Hematopoietic multipotent progenitor cell treated with erythropoietin and hydrocortisone succinate and interleukin-3 and kit ligand, for 6 days (in vitro differentiated cells): ENCODE measurements at regions not wholly inside any gene's neighbourhood (a gene's known extent, or its start where the extent isn't known, plus 50 kb on each side); places are given as distances from the start of the nearest gene placed in this dataset.

ENCODE experiments used
- DNase-seq: peaks from one replicate; pipeline ENCODE4 v3.0.0-alpha.2; 2015

DNA sequence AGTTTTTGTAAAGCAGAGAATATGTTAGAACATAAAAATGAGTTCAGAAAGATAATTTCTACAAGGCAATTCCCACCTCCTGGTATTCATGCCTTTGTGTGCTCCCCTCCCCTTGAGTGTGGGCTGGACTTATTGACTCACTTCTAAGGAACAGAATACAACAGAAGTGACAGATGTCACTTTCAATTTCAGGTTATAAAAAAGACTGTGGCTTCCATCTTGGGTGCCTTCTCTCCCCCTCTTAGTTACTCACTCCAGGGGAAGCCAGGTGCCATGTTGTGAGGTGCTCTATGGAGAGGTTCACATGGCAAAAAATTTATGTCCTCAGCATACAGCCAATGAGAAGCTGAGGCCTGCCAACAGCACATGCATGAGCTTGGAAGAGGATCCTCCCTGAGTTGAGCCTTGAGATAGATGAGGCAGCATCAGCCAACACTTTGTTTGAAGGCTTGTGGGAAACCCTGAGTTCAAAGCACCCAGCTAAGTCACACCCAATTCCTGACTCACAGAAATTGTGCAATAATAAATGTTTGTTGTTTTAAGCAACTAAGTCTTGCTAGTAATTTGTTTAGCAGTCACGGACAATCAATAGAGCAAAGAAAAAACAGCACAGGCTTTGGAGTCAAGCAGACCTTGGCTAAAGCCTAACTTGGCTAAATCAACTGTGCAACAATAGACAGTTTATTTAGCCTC is 73.5 kb upstream of the NGF start:
- DNase-seq, result no peak

DNA sequence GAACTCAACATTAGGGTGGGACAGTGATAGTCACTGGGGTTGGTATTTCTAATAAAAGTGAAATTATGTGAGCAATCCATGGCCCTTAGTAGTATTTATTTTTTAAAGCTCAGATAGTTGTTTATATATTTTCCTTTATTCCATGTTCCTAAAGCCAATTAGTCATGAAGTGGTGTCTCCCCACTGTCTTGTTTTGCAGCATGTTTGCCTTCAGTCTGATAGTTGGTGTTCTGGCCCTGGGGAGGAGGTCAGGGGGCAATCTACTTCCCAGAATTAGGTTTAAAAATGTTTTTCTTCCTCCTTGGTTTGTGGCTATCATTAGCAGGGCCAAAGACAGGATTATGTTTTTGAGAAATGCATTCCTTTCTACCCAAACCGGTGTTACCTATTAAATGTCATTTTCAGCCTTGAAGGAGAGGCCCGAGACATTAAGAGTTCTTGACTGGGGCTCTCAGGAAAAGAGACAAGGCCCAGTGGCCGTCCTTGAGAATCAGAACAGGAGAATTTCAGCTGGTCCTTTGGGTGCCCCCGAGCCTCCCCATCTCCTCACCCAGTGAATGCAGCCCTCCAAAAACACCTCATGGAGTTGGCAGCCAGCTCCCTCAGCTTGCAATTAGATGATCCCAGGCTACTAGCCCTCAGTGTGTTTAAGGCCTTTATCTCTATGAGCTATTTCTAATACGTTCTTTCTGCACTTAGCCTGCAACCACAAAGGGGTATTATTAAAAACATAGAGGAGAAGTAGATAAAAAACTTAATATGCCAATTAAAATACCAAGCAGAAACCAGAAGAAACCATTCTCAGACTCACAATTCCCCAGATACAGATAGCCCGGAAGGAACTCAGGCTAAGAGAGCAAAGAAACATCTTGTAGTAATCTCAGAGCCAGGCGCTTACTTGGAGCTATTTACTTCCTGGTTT is 71.3 kb upstream of the NGF start:
- DNase-seq, result no peak

DNA sequence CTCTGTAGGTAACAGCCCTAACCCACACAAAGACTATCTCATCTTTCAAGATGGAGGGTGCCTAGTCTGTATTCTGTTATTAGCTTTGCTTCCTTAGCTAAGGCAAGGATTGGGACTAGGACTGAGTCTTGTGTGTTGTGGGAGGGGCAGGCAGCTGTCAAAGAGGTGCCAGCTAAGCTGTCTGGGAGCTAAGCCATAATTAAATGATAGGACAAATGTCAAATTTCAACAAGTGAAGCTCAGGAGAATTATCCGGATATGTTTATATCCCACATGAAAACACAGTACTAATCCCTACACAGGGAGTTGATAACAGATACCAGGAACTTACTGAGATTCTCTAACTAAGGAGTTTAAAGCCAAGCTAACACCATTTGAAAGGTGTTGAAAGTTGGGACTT is 70.5 kb upstream of the NGF start:
- no peak for DNase-seq

DNA sequence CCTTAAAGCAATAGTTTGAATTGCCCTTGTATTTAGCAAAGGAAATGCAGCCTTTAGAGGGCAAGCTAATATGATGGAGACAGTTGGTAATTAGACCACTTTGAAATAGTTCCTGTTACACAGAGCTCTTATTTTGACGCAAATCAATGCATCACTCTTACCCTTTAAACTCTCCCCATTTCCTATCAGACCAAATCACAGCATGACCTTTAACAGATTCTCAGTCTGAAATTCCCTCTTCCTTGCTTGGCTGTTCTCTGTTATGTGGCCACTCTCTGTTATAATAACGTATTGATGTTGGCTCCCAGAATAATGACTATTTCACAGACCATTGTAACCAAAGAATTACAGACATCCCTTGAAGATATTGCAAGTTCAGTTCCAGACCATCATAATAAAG is 66.9 kb upstream of the NGF start:
- DNase-seq, result no peak

DNA sequence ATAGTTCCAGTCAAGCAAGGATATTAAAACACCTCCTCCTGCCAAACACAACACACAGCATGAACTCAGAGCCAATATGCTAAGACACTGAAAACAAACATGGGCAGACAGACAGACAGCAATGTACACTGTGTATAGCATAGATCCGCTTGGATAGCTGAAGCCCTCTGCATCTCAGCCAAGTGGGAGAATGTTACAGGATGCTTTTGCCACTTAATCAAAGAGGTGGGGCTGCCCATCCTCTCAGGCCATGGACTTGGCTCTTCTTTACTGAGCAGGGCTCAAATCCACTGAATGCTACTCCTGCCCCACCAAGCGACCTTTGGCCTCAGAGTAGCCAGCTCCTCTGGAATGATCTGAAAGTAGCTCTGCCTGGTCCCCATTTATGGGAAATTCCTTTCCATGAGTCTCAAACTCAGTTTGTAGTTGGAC is 64.7 kb upstream of the NGF start:
- no peak for DNase-seq

DNA sequence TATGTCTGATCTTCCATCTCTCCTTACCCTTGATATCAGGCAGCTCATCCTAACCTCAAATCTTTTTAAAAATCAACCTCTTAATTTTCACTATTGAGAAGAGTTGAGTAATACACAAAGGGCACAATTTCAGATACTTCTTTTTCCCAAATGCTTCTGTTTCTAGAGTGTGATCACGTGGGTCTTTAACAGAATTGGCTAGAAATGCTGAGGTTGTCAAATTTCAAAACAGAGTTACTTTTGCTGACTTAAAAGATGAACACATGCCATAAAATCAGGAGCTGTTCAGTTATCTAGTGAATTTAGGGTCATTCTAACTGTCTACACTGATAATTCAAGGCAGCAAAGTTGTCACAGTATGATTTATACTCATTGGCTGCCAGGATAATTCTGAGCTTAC is 63.6 kb upstream of the NGF start:
- DNase-seq, result no peak

DNA sequence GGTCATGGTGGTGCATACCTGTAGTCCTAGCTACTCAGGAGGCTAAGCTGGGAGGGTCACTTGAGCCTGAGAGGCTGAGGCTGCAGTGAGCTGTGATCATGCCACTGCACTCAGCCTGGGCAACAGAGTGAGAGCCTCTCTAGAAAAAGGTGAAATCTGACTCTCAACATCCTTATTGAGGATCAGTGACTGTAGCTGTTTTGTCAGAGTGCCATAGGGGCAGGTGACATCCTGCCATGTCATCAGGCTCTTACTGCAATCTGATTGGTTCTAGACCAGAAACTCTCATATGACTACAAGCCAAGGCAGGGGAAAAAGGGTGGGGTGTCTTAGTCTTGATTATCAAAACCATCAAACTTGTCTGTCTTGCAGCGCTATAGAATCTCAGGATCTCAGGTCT is 62.8 kb upstream of the NGF start:
- no peak for DNase-seq

DNA sequence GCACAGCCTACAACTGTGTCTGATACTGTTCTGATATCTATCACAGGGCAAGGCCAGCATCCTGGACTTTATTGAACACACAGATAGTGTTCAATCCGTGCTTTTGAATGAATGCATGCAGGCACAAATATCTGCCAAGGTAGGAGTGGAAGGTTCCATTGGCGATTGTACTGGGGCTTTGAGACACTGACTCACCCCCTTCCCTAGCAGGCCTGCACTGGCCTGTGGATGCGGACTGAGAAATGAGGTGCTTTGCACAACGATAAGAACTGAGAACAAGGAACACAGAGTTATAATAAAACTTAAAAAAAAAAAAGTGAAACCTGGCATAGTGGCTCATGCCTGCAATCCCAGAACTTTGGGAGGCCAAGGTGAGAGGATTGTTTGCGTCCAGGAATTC is 62.4 kb upstream of the NGF start:
- no peak for DNase-seq

DNA sequence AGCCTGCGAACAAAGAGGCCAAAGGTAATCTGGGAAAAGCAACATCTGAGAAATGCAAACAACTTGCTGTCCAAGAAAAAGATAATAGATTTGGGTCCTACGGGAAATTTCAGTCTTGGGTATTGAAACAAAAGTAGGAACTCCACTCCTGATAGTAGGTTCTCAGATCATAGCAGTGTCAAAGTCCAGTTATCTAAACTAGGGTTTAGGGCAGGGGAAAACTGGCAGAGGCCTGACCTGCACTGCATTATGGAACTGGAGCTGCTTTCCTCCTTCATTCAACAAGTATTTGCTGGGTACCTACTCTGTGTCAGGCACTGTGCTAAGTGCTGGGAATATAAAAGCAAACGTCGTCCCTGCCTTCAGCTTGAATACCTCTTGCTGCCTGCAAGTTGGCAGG is 60.7 kb upstream of the NGF start:
- no peak for DNase-seq
